NCI-H128 (cell line): ENCODE measurements at regions not wholly inside any gene's neighbourhood (a gene's known extent, or its start where the extent isn't known, plus 50 kb on each side); places are given as distances from the start of the nearest gene placed in this dataset.
"Not testable (repeated sequence)": the region's sequence is repeated elsewhere in the genome, so short reads cannot be mapped to it uniquely, and the experiment has no call there.

Experiments
- DNase-seq: peaks from one replicate; lab custom pipeline; 2025; ENCODE audit not compliant: unreplicated experiment; lab: John Stamatoyannopoulos, UW

- no peak for DNase-seq
Measured at GRCh38 chr5:60489377-60489776, 210.6 kb downstream of the DEPDC1B start.

- DNase-seq: no peak
Measured at GRCh38 chr5:60488466-60489130, 211.4 kb downstream of the DEPDC1B start.

- no peak for DNase-seq
Measured at GRCh38 chr5:60487885-60488442, 212.0 kb downstream of the DEPDC1B start.

GRCh38 chr5:60487476-60487875, 212.5 kb downstream of the DEPDC1B start:
- no peak for DNase-seq

GRCh38 chr5:60485361-60485760, 214.6 kb downstream of the DEPDC1B start:
- DNase-seq: no peak

- no peak for DNase-seq
Measured at GRCh38 chr5:60483050-60483449, 216.9 kb downstream of the DEPDC1B start.

- no peak for DNase-seq
Measured at GRCh38 chr5:60482301-60482700, 217.7 kb downstream of the DEPDC1B start.

- DNase-seq: no peak
Measured at GRCh38 chr5:60479542-60479941, 220.4 kb downstream of the DEPDC1B start.

GRCh38 chr5:60477849-60478248, 222.1 kb downstream of the DEPDC1B start:
- DNase-seq: no peak

GRCh38 chr5:60473654-60474053, 226.3 kb downstream of the DEPDC1B start:
- no peak for DNase-seq

- DNase-seq: not testable (repeated sequence)
Measured at GRCh38 chr5:60473027-60473426, 226.9 kb downstream of the DEPDC1B start.

GRCh38 chr5:60470881-60471280, 229.1 kb downstream of the DEPDC1B start:
- no peak for DNase-seq

GRCh38 chr5:60469286-60469685, 230.7 kb downstream of the DEPDC1B start:
- no peak for DNase-seq

- DNase-seq: no peak
Measured at GRCh38 chr5:60463179-60463868, 236.6 kb downstream of the DEPDC1B start.

- no peak for DNase-seq
Measured at GRCh38 chr5:60458666-60459065, 241.3 kb downstream of the DEPDC1B start.

- no peak for DNase-seq
Measured at GRCh38 chr5:60457233-60457632, 242.7 kb downstream of the DEPDC1B start.

GRCh38 chr5:60455589-60455988, 244.4 kb downstream of the DEPDC1B start:
- no peak for DNase-seq

GRCh38 chr5:60454277-60454676, 245.7 kb downstream of the DEPDC1B start:
- DNase-seq: not testable (repeated sequence)

GRCh38 chr5:60453186-60453976, 246.6 kb downstream of the DEPDC1B start:
- no peak for DNase-seq

GRCh38 chr5:60448600-60448999, 251.4 kb downstream of the DEPDC1B start:
- no peak for DNase-seq

GRCh38 chr5:60447488-60447920, 252.5 kb downstream of the DEPDC1B start:
- DNase-seq: no peak

GRCh38 chr5:60446917-60447316, 253.0 kb downstream of the DEPDC1B start:
- no peak for DNase-seq
